GM23338 (cell line): ENCODE measurements at regions not wholly inside any gene's neighbourhood (a gene's known extent, or its start where the extent isn't known, plus 50 kb on each side); places are given as distances from the start of the nearest gene placed in this dataset.

Experiments used
- ATAC-seq: fragments of 200-7000 bp; cut with Tn5 transposase; 3 replicates; pipeline ENCODE4 v1.9.1; 2020
- DNase-seq: peaks from one replicate; pipeline ENCODE4 v3.0.0-alpha.2; 2015; ENCODE audit warnings: low spot score
- H2AFZ ChIP-seq: fragments of 200-600 bp; sonication (generic); 2 replicates; pipeline ENCODE4 v1.8.0; 2016; ENCODE audit warnings: antibody characterized with exemption, mild to moderate bottlenecking, moderate library complexity
- H3F3A ChIP-seq: fragments of 200-600 bp; sonication (generic); replicated peaks from 2 replicates; pipeline ENCODE4 v1.8.0; 2017; ENCODE audit warnings: antibody characterized with exemption, mixed run types, low read depth
- H3K27ac ChIP-seq: fragments of 200-600 bp; sonication (generic); 2 replicates; pipeline ENCODE4 v1.6.1; 2016; ENCODE audit warnings: low read depth
- H3K27me3 ChIP-seq: fragments of 200-600 bp; sonication (generic); 2 replicates; pipeline ENCODE4 v1.8.0; 2016; ENCODE audit warnings: mild to moderate bottlenecking, mixed run types, moderate library complexity; ENCODE audit not compliant: insufficient read depth
- H3K36me3 ChIP-seq: fragments of 200-600 bp; sonication (generic); 2 replicates; pipeline ENCODE4 v1.8.0; 2016; ENCODE audit warnings: mild to moderate bottlenecking; ENCODE audit not compliant: insufficient read depth
- H3K4me1 ChIP-seq: fragments of 200-600 bp; sonication (generic); 2 replicates; pipeline ENCODE4 v1.8.0; 2016; ENCODE audit warnings: mild to moderate bottlenecking, moderate library complexity; ENCODE audit not compliant: insufficient read depth
- H3K4me2 ChIP-seq: fragments of 200-600 bp; sonication (generic); 2 replicates; pipeline ENCODE4 v1.7.1; 2017; ENCODE audit warnings: mixed run types
- H3K4me3 ChIP-seq: fragments of 200-600 bp; sonication (generic); 2 replicates; pipeline ENCODE4 v1.6.1; 2016; ENCODE audit warnings: mixed run types
- H3K79me2 ChIP-seq: fragments of 200-600 bp; sonication (generic); replicated peaks from 2 replicates; pipeline ENCODE4 v1.8.0; 2017; ENCODE audit warnings: mild to moderate bottlenecking; ENCODE audit not compliant: insufficient read depth
- H3K9me2 ChIP-seq: fragments of 200-600 bp; sonication (generic); 2 replicates; pipeline ENCODE4 v1.8.0; 2017; ENCODE audit not compliant: insufficient read depth
- H4K20me1 ChIP-seq: fragments of 200-600 bp; sonication (generic); replicated peaks from 2 replicates; pipeline ENCODE4 v1.8.0; 2017; ENCODE audit warnings: mild to moderate bottlenecking; ENCODE audit not compliant: insufficient read depth
- H3K27ac Mint-ChIP-seq: 2 replicates; pipeline ENCODE4 v1.8.0; 2020; ENCODE audit warnings: inconsistent platforms, mild to moderate bottlenecking, moderate library complexity, mixed read lengths
- H3K27me3 Mint-ChIP-seq: 3 replicates; pipeline ENCODE4 v1.8.0; 2022; ENCODE audit warnings: low read depth, mild to moderate bottlenecking, moderate library complexity, mixed read lengths, inconsistent platforms; ENCODE audit not compliant: insufficient read depth, poor library complexity
- H3K36me3 Mint-ChIP-seq: 3 replicates; pipeline ENCODE4 v1.8.0; 2021; ENCODE audit warnings: low read depth, mild to moderate bottlenecking, inconsistent platforms, moderate library complexity, mixed read lengths
- H3K4me1 Mint-ChIP-seq: 3 replicates; pipeline ENCODE4 v1.8.0; 2020; ENCODE audit warnings: mild to moderate bottlenecking, inconsistent platforms, mixed read lengths
- H3K4me3 Mint-ChIP-seq: 3 replicates; pipeline ENCODE4 v1.8.0; 2021; ENCODE audit warnings: moderate library complexity, mild to moderate bottlenecking, inconsistent platforms, mixed read lengths
- H3K9me3 Mint-ChIP-seq: 3 replicates; pipeline ENCODE4 v1.8.0; 2020; ENCODE audit warnings: moderate library complexity, mild to moderate bottlenecking, inconsistent platforms, mixed read lengths
- CTCF ChIP-seq, 2 experiments: fragments of 200-600 bp in 1 of 2; sonication (generic) in 1 of 2; conservative IDR thresholded peaks; 2 replicates each; pipeline versions ENCODE4 v1.5.1 to v1.6.1; 2016 to 2017; ENCODE audit warnings: antibody characterized with exemption in 2 of 2, low read depth in 2 of 2, mild to moderate bottlenecking in 2 of 2, moderate library complexity in 1 of 2
- ETS1 ChIP-seq: IDR thresholded peaks from 2 replicates; pipeline ENCODE4 v1.6.1; 2016; ENCODE audit warnings: antibody characterized with exemption
- EZH2 ChIP-seq: fragments of 200-600 bp; sonication (generic); IDR thresholded peaks from one replicate; pipeline ENCODE4 v1.8.0; 2017; ENCODE audit warnings: antibody characterized with exemption, mild to moderate bottlenecking, low read depth; ENCODE audit not compliant: unreplicated experiment
- EZH2phosphoT487 ChIP-seq: fragments of 200-600 bp; sonication (generic); IDR thresholded peaks from one replicate; pipeline ENCODE4 v1.8.1; 2018; ENCODE audit warnings: antibody characterized with exemption; ENCODE audit not compliant: unreplicated experiment
- JUNB ChIP-seq: IDR thresholded peaks from one replicate; pipeline ENCODE4 v1.6.1; 2016; ENCODE audit warnings: antibody characterized with exemption; ENCODE audit not compliant: unreplicated experiment
- NANOG ChIP-seq: IDR thresholded peaks from 2 replicates; pipeline ENCODE4 v1.6.1; 2016; ENCODE audit warnings: antibody characterized with exemption, borderline replicate concordance
- POLR2AphosphoS5 ChIP-seq: IDR thresholded peaks from 2 replicates; pipeline ENCODE4 v1.6.1; 2016; ENCODE audit warnings: antibody characterized with exemption, low read depth
- REST ChIP-seq: IDR thresholded peaks from one replicate; pipeline ENCODE4 v1.6.1; 2018; ENCODE audit warnings: antibody characterized with exemption; ENCODE audit not compliant: unreplicated experiment
- STAT1 ChIP-seq: IDR thresholded peaks from one replicate; pipeline ENCODE4 v1.6.1; 2016; ENCODE audit warnings: antibody characterized with exemption; ENCODE audit not compliant: unreplicated experiment
- ZNF331 ChIP-seq: fragments of 250-450 bp; sonication (Bioruptor Pico); IDR thresholded peaks from 2 replicates; pipeline ENCODE4 v1.5.0; 2020; ENCODE audit warnings: low read depth, mild to moderate bottlenecking, moderate library complexity
- ZNF462 ChIP-seq: fragments of 250-450 bp; sonication (Bioruptor Pico); IDR thresholded peaks from 2 replicates; pipeline ENCODE4 v1.5.0; 2020; ENCODE audit warnings: mild to moderate bottlenecking, moderate library complexity

GRCh38 chr2:47644351-47644750 lies 73.6 kb upstream of the KCNK12 start:
- H3K36me3 Mint-ChIP-seq, result peaks cover 3% of the 10 kb centered on the region; the same call in 1 of the 3 replicates
- H3K4me3 ChIP-seq, result no peak overlapping the region
- peaks cover 16% of the 10 kb centered on the region for H3K4me1 Mint-ChIP-seq
- ATAC-seq, result no peak
- DNase-seq, result no peak
- H3K27me3 Mint-ChIP-seq, result peaks cover 12% of the 10 kb centered on the region
- H3K4me1 ChIP-seq, result peaks cover 11% of the 10 kb centered on the region
- peaks cover 9% of the 10 kb centered on the region for H3K9me2 ChIP-seq
- H3K27me3 ChIP-seq, result no peaks in the 10 kb centered on the region
- H3F3A ChIP-seq, result no peaks in the 10 kb centered on the region
- H3K4me2 ChIP-seq, result no peak overlapping the region
- TF ChIP-seq JUNB (no peak), EZH2 (no peak), EZH2phosphoT487 (no peak), CTCF (conservative IDR thresholded peaks at IDR 0.05; ENCODE audit: low read depth in 2 of 2) (no peak), NANOG (no peak), ETS1 (no peak), STAT1 (no peak), POLR2AphosphoS5 (no peak), REST (no peak), ZNF331 (CRISPR knock-in tag) (no peak), ZNF462 (no peak)
- no peak overlapping the region for H3K27ac Mint-ChIP-seq
- no peaks in the 10 kb centered on the region for H3K79me2 ChIP-seq
- H2AFZ ChIP-seq, result no peak overlapping the region
- H3K36me3 ChIP-seq, result no peaks in the 10 kb centered on the region
- no peak overlapping the region for H3K4me3 Mint-ChIP-seq
- no peak overlapping the region for H3K27ac ChIP-seq
- H4K20me1 ChIP-seq, result no peaks in the 10 kb centered on the region
- peaks cover 6% of the 10 kb centered on the region; the same call in 2 of the 3 replicates for H3K9me3 Mint-ChIP-seq
